Stimulated activated naive CD8-positive, alpha-beta T cell treated with anti-CD3 and anti-CD28 coated beads, Interleukin-15, amount 100 ng/mL, for 72 hours (primary cell): ENCODE measurements at regions not wholly inside any gene's neighbourhood (a gene's known extent, or its start where the extent isn't known, plus 50 kb on each side); places are given as distances from the start of the nearest gene placed in this dataset.

ENCODE experiments used
- ATAC-seq: fragments of 150-1000 bp; cut with Tn5 transposase; 2 replicates; pipeline ENCODE4 v1.10.0; 2021; ENCODE audit warnings: mild to moderate bottlenecking, moderate library complexity
- DNase-seq, 2 donors: peaks; one replicate each; pipeline ENCODE4 v3.0.0; 2021 to 2022
- H3K27ac Mint-ChIP-seq, 2 donors: one replicate each; pipeline ENCODE4 v1.8.0; 2022; ENCODE audit warnings: mild to moderate bottlenecking in 2 of 2, mixed read lengths in 2 of 2, moderate library complexity in 2 of 2
- H3K27me3 Mint-ChIP-seq: one replicate; pipeline ENCODE4 v1.8.0; 2022; ENCODE audit warnings: mixed read lengths
- H3K4me1 Mint-ChIP-seq: one replicate; pipeline ENCODE4 v1.8.0; 2022; ENCODE audit warnings: mild to moderate bottlenecking, mixed read lengths
- H3K4me3 Mint-ChIP-seq, 2 donors: one replicate each; pipeline ENCODE4 v1.8.0; 2022; ENCODE audit warnings: mild to moderate bottlenecking in 2 of 2, mixed read lengths in 2 of 2, moderate library complexity in 1 of 2
- H3K9me3 Mint-ChIP-seq, 2 donors: one replicate each; pipeline ENCODE4 v1.8.0; 2022; ENCODE audit warnings: mixed read lengths in 2 of 2

GRCh38 chr3:22315925-22316324 is 564.9 kb upstream of the ZNF385D start:
- no peak for DNase-seq
- Mint-ChIP-seq H3K9me3 (peaks cover 0 to 6% of the 10 kb centered on the region in 2 donors), H3K4me3 (no peak overlapping the region), H3K27me3 (no peaks in the 10 kb centered on the region), H3K27ac (no peak overlapping the region), H3K4me1 (no peaks in the 10 kb centered on the region)
- no peak for ATAC-seq

GRCh38 chr3:22318325-22318724 is 567.3 kb upstream of the ZNF385D start:
- Mint-ChIP-seq H3K9me3 (peaks cover 0 to 6% of the 10 kb centered on the region in 2 donors), H3K4me3 (no peak overlapping the region), H3K27me3 (no peaks in the 10 kb centered on the region), H3K4me1 (no peaks in the 10 kb centered on the region), H3K27ac (no peak overlapping the region)
- ATAC-seq (no peak), DNase-seq (no peak)

GRCh38 chr3:22319446-22319845 is 568.4 kb upstream of the ZNF385D start:
- Mint-ChIP-seq H3K27ac (no peak overlapping the region), H3K9me3 (peaks cover 0 to 6% of the 10 kb centered on the region in 2 donors), H3K4me1 (no peaks in the 10 kb centered on the region), H3K4me3 (no peak overlapping the region), H3K27me3 (no peaks in the 10 kb centered on the region)
- ATAC-seq (no peak), DNase-seq (no peak)

- ATAC-seq (no peak), DNase-seq (no peak)
- Mint-ChIP-seq H3K4me1 (no peaks in the 10 kb centered on the region), H3K9me3 (peaks cover 0 to 5% of the 10 kb centered on the region in 2 donors), H3K4me3 (no peak overlapping the region), H3K27me3 (no peaks in the 10 kb centered on the region), H3K27ac (no peak overlapping the region)
These were observed 571.9 kb upstream of the ZNF385D start for GRCh38 chr3:22322861-22323260.

GRCh38 chr3:22326305-22326704 is 575.3 kb upstream of the ZNF385D start:
- no peaks in the 10 kb centered on the region for H3K4me1 Mint-ChIP-seq
- H3K27ac Mint-ChIP-seq = no peak overlapping the region
- H3K27me3 Mint-ChIP-seq = no peaks in the 10 kb centered on the region
- ATAC-seq (no peak), DNase-seq (no peak)
- H3K4me3 Mint-ChIP-seq = no peak overlapping the region
- peaks cover 0 to 5% of the 10 kb centered on the region in 2 donors for H3K9me3 Mint-ChIP-seq

- Mint-ChIP-seq H3K27me3 (no peaks in the 10 kb centered on the region), H3K4me3 (no peak overlapping the region), H3K9me3 (no peaks in the 10 kb centered on the region), H3K4me1 (no peaks in the 10 kb centered on the region), H3K27ac (no peak overlapping the region)
- DNase-seq (no peak), ATAC-seq (no peak)
These were observed 584.0 kb upstream of the ZNF385D start for GRCh38 chr3:22334996-22335395.

- H3K4me3 Mint-ChIP-seq = no peak overlapping the region
- no peaks in the 10 kb centered on the region for H3K4me1 Mint-ChIP-seq
- ATAC-seq (no peak), DNase-seq (no peak)
- H3K27ac Mint-ChIP-seq = no peak overlapping the region
- no peaks in the 10 kb centered on the region for H3K27me3 Mint-ChIP-seq
- H3K9me3 Mint-ChIP-seq = peaks cover 0 to 4% of the 10 kb centered on the region in 2 donors
These were observed 598.3 kb upstream of the ZNF385D start for GRCh38 chr3:22349215-22349851.

- no peak overlapping the region for H3K4me3 Mint-ChIP-seq
These were observed 600.8 kb upstream of the ZNF385D start for GRCh38 chr3:22351806-22352205.

GRCh38 chr3:22353126-22353525 is 602.1 kb upstream of the ZNF385D start:
- peaks cover 0 to 4% of the 10 kb centered on the region in 2 donors for H3K9me3 Mint-ChIP-seq
- no peaks in the 10 kb centered on the region for H3K27me3 Mint-ChIP-seq
- no peak for ATAC-seq
- H3K4me1 Mint-ChIP-seq = no peaks in the 10 kb centered on the region
- no peak overlapping the region for H3K4me3 Mint-ChIP-seq
- H3K27ac Mint-ChIP-seq = no peak overlapping the region
- DNase-seq = no peak

More at GRCh38 chr3:22351806-22352205, 600.8 kb upstream of the ZNF385D start:
- H3K9me3 Mint-ChIP-seq = peaks cover 0 to 4% of the 10 kb centered on the region in 2 donors
- H3K27me3 Mint-ChIP-seq = no peaks in the 10 kb centered on the region
- H3K27ac Mint-ChIP-seq = no peak overlapping the region
- ATAC-seq = no peak
- H3K4me1 Mint-ChIP-seq = no peaks in the 10 kb centered on the region
- DNase-seq = no peak

GRCh38 chr3:22358334-22358733 is 607.3 kb upstream of the ZNF385D start:
- H3K27ac Mint-ChIP-seq = no peak overlapping the region
- H3K27me3 Mint-ChIP-seq = no peaks in the 10 kb centered on the region
- no peak overlapping the region for H3K4me3 Mint-ChIP-seq
- no peaks in the 10 kb centered on the region for H3K4me1 Mint-ChIP-seq
- ATAC-seq (no peak), DNase-seq (no peak)
- peaks cover 0 to 4% of the 10 kb centered on the region in 2 donors for H3K9me3 Mint-ChIP-seq

GRCh38 chr3:22360164-22360563 is 609.2 kb upstream of the ZNF385D start:
- Mint-ChIP-seq H3K4me1 (no peaks in the 10 kb centered on the region), H3K27me3 (no peaks in the 10 kb centered on the region), H3K9me3 (no peaks in the 10 kb centered on the region), H3K4me3 (no peak overlapping the region), H3K27ac (no peak overlapping the region)
- ATAC-seq (no peak), DNase-seq (no peak)

GRCh38 chr3:22360970-22361369 is 610.0 kb upstream of the ZNF385D start:
- Mint-ChIP-seq H3K9me3 (no peaks in the 10 kb centered on the region), H3K27ac (no peak overlapping the region), H3K27me3 (no peaks in the 10 kb centered on the region), H3K4me3 (no peak overlapping the region), H3K4me1 (no peaks in the 10 kb centered on the region)
- ATAC-seq (no peak), DNase-seq (no peak)

- ATAC-seq (no peak), DNase-seq (no peak)
- Mint-ChIP-seq H3K4me3 (no peak overlapping the region), H3K9me3 (no peaks in the 10 kb centered on the region), H3K4me1 (no peaks in the 10 kb centered on the region), H3K27me3 (no peaks in the 10 kb centered on the region), H3K27ac (no peak overlapping the region)
These were observed 610.5 kb upstream of the ZNF385D start for GRCh38 chr3:22361521-22361920.

- Mint-ChIP-seq H3K9me3 (no peaks in the 10 kb centered on the region), H3K27ac (no peak overlapping the region), H3K4me1 (no peaks in the 10 kb centered on the region), H3K4me3 (no peak overlapping the region), H3K27me3 (no peaks in the 10 kb centered on the region)
- no peak for DNase-seq
- ATAC-seq = no peak
These were observed 613.8 kb upstream of the ZNF385D start for GRCh38 chr3:22364851-22365250.

GRCh38 chr3:22366781-22367180 is 615.8 kb upstream of the ZNF385D start:
- no peak overlapping the region for H3K4me3 Mint-ChIP-seq
- no peaks in the 10 kb centered on the region for H3K4me1 Mint-ChIP-seq
- no peak overlapping the region for H3K27ac Mint-ChIP-seq
- H3K27me3 Mint-ChIP-seq = peaks cover 13% of the 10 kb centered on the region
- DNase-seq = no peak
- H3K9me3 Mint-ChIP-seq = no peaks in the 10 kb centered on the region
- no peak for ATAC-seq

- Mint-ChIP-seq H3K27ac (no peak overlapping the region), H3K9me3 (peaks cover 0 to 6% of the 10 kb centered on the region in 2 donors), H3K4me1 (no peaks in the 10 kb centered on the region), H3K4me3 (no peak overlapping the region), H3K27me3 (peaks cover 43% of the 10 kb centered on the region)
- no peak for ATAC-seq
- no peak for DNase-seq
These were observed 620.0 kb upstream of the ZNF385D start for GRCh38 chr3:22371036-22371435.
